Stomach (tissue), 4 donors: ENCODE measurements at regions not wholly inside any gene's neighbourhood (a gene's known extent, or its start where the extent isn't known, plus 50 kb on each side); places are given as distances from the start of the nearest gene placed in this dataset.

Source experiments
- EP300 ChIP-seq: sonication (generic); formaldehyde crosslinking; IDR thresholded peaks from one replicate; pipeline ENCODE4 v1.6.1; 2017; ENCODE audit warnings: antibody characterized with exemption
- POLR2A ChIP-seq, 4 donors: fragments of 450-650 bp; IDR thresholded peaks; one replicate each; pipeline ENCODE4 v1.6.1; 2016; ENCODE audit warnings: antibody characterized with exemption in 4 of 4, control low read depth in 2 of 4, mild to moderate bottlenecking in 1 of 4, moderate library complexity in 1 of 4
- POLR2AphosphoS5 ChIP-seq, 3 donors: sonication (generic); formaldehyde crosslinking; IDR thresholded peaks; one replicate each; pipeline ENCODE4 v1.6.1; 2016; ENCODE audit warnings: antibody characterized with exemption in 3 of 3
- TF ChIP-seq, protein P1 (sequence below), 7 experiments: fragments of 450-650 bp in 4 of 7; fragments of 200-600 bp in 3 of 7; sonication (generic) in 3 of 7; IDR thresholded peaks; one replicate each; pipeline ENCODE4 v1.5.1; 2016 to 2019; ENCODE audit warnings: antibody characterized with exemption in 7 of 7, control low read depth in 2 of 7, mild to moderate bottlenecking in 1 of 7

GRCh38 chr4:181646864-181647263 lies 596.3 kb upstream of the TENM3 start:
- TF ChIP-seq, protein P1, sequence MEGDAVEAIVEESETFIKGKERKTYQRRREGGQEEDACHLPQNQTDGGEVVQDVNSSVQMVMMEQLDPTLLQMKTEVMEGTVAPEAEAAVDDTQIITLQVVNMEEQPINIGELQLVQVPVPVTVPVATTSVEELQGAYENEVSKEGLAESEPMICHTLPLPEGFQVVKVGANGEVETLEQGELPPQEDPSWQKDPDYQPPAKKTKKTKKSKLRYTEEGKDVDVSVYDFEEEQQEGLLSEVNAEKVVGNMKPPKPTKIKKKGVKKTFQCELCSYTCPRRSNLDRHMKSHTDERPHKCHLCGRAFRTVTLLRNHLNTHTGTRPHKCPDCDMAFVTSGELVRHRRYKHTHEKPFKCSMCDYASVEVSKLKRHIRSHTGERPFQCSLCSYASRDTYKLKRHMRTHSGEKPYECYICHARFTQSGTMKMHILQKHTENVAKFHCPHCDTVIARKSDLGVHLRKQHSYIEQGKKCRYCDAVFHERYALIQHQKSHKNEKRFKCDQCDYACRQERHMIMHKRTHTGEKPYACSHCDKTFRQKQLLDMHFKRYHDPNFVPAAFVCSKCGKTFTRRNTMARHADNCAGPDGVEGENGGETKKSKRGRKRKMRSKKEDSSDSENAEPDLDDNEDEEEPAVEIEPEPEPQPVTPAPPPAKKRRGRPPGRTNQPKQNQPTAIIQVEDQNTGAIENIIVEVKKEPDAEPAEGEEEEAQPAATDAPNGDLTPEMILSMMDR (IDR thresholded peaks at IDR 0.05) = no peak
- TF ChIP-seq POLR2A (IDR thresholded peaks at IDR 0.05) (no peak), POLR2AphosphoS5 (IDR thresholded peaks at IDR 0.05) (no peak), EP300 (no peak)
